ENCODE measurements at regions not wholly inside any gene's neighbourhood (a gene's known extent, or its start where the extent isn't known, plus 50 kb on each side); places are given as distances from the start of the nearest gene placed in this dataset.

DNA sequence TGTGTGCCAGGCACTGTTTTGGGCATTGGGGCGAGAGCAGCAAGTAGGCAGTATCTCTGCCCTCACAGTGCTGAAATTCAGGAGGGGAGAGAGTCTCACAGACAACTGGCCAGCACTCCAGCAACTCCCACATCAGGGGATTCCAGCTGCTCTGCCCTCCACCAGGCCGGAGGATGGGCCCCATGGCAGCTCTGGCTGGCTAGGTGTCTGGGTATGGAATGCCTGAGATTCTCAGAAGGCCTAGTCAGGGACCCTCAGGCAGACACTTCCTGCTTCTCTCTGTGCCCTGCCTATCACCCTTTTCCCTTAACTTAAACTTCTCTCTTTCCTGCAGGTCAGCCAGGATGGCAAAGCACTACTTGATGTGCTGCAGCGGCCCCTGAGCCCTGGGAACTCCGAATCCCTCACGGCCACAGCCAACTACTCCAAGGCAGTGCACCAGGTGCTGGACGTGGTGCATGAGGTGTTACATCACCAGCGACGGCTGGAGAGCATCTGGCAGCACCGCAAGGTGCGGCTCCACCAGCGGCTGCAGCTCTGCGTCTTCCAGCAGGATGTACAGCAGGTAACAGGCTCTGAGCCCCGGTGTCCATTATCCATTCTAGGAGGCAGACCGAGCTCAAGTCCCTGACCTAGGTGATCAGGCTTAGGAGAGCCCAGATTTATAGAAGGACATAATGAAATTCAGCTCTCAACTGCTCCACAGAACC, 342.2 kb upstream of the ROPN1 start:
- 5% methylated on average over 6 of the region's 14 CpGs for WGBS (ENCODE audit: low lambda C conversion rate)
- no peaks in the 10 kb centered on the region for H3K79me2 ChIP-seq (ENCODE audit: insufficient read depth, low read length)
- DNase-seq (ENCODE audit: low spot score), result no peak
- no peaks in the 10 kb centered on the region for H3K36me3 ChIP-seq (replicated peaks in 1 of 2; ENCODE audit: control insufficient read depth in 1 of 2, insufficient read depth in 2 of 2, low read length in 2 of 2)
- no peaks in the 10 kb centered on the region for H3K4me1 ChIP-seq (ENCODE audit: insufficient read depth, low read length)
- H3K4me2 ChIP-seq (ENCODE audit: low read depth, low read length), result no peak overlapping the region
- TF ChIP-seq NBN (conservative IDR thresholded peaks at IDR 0.05) (no peak), KDM4B (CRISPR knock-in tag; IDR thresholded peaks at IDR 0.05) (no peak), ZNF484 (CRISPR knock-in tag; IDR thresholded peaks at IDR 0.05; ENCODE audit: borderline replicate concordance, low read depth) (no peak), POGZ (CRISPR knock-in tag; IDR thresholded peaks at IDR 0.05) (no peak), CAMTA2 (CRISPR knock-in tag; IDR thresholded peaks at IDR 0.05; ENCODE audit: borderline replicate concordance) (no peak)
- TF ChIP-seq, protein P1, sequence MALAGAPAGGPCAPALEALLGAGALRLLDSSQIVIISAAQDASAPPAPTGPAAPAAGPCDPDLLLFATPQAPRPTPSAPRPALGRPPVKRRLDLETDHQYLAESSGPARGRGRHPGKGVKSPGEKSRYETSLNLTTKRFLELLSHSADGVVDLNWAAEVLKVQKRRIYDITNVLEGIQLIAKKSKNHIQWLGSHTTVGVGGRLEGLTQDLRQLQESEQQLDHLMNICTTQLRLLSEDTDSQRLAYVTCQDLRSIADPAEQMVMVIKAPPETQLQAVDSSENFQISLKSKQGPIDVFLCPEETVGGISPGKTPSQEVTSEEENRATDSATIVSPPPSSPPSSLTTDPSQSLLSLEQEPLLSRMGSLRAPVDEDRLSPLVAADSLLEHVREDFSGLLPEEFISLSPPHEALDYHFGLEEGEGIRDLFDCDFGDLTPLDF (CRISPR knock-in tag; IDR thresholded peaks at IDR 0.05), result no peak
- TF ChIP-seq, protein P2, sequence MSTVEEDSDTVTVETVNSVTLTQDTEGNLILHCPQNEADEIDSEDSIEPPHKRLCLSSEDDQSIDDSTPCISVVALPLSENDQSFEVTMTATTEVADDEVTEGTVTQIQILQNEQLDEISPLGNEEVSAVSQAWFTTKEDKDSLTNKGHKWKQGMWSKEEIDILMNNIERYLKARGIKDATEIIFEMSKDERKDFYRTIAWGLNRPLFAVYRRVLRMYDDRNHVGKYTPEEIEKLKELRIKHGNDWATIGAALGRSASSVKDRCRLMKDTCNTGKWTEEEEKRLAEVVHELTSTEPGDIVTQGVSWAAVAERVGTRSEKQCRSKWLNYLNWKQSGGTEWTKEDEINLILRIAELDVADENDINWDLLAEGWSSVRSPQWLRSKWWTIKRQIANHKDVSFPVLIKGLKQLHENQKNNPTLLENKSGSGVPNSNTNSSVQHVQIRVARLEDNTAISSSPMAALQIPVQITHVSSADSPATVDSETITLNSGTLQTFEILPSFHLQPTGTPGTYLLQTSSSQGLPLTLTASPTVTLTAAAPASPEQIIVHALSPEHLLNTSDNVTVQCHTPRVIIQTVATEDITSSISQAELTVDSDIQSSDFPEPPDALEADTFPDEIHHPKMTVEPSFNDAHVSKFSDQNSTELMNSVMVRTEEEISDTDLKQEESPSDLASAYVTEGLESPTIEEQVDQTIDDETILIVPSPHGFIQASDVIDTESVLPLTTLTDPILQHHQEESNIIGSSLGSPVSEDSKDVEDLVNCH (CRISPR knock-in tag; IDR thresholded peaks at IDR 0.05), result no peak
- no peak for ATAC-seq
- H4K20me1 ChIP-seq (ENCODE audit: insufficient read depth, low read length), result no peaks in the 10 kb centered on the region
- no TSS peak for BruUV-seq (replicated peaks)
- no peak for FAIRE-seq
- intact Hi-C loops (cut with micrococcal nuclease; ENCODE audit: unreplicated experiment) (no loop called here), in situ Hi-C loops (cut with HindIII; ENCODE audit: extremely low pct_ligation_motif_present, low pct_unique_long_range_greater_than_20kb) (no loop called here)
- H3K9me3 ChIP-seq (ENCODE audit: low read length), result no peaks in the 10 kb centered on the region
- ChIA-PET POLR2A (no interaction called here), CTCF (ENCODE audit: low intra/inter-chr PET ratio, low total read pairs) (no interaction called here)
- no peak overlapping the region for H3K4me3 ChIP-seq (replicated peaks in 1 of 3; ENCODE audit: insufficient read depth in 1 of 3, low read depth in 2 of 3, low read length in 3 of 3)
- H3K9ac ChIP-seq (ENCODE audit: insufficient read depth, low read depth, low read length), result no peak overlapping the region
- peaks cover 2 to 7% of the 10 kb centered on the region in 2 experiments; a peak in 2 of 5 replicates for H3K27me3 ChIP-seq (ENCODE audit: control insufficient read depth in 1 of 2, insufficient read depth in 2 of 2, low read length in 2 of 2)
- no peak overlapping the region for H3K27ac ChIP-seq (ENCODE audit: extremely low read length, insufficient read depth, low read length)
- no peak overlapping the region for H2AFZ ChIP-seq (ENCODE audit: low read length)

Data from HepG2 (cell line).